Ishikawa (cell line): ENCODE measurements at regions not wholly inside any gene's neighbourhood (a gene's known extent, or its start where the extent isn't known, plus 50 kb on each side); places are given as distances from the start of the nearest gene placed in this dataset.

Experiments used
- CEBPB ChIP-seq: IDR thresholded peaks from 2 replicates; pipeline ENCODE4 v1.6.1; 2012
- CREB1 ChIP-seq: IDR thresholded peaks from 2 replicates; pipeline ENCODE4 v1.6.1; 2012; ENCODE audit warnings: low read depth
- EGR1 ChIP-seq: IDR thresholded peaks from 2 replicates; pipeline ENCODE4 v1.6.1; 2012
- EP300 ChIP-seq: IDR thresholded peaks from 2 replicates; pipeline ENCODE4 v1.6.1; 2012; ENCODE audit warnings: borderline replicate concordance
- FOXM1 ChIP-seq: IDR thresholded peaks from 2 replicates; pipeline ENCODE4 v1.6.1; 2012; ENCODE audit warnings: low read depth, borderline replicate concordance
- NFIC ChIP-seq: IDR thresholded peaks from 2 replicates; pipeline ENCODE4 v1.6.1; 2012
- RAD21 ChIP-seq: IDR thresholded peaks from 2 replicates; pipeline ENCODE4 v1.6.1; 2012; ENCODE audit warnings: low read depth
- REST ChIP-seq: IDR thresholded peaks from 2 replicates; pipeline ENCODE4 v1.6.1; 2012; ENCODE audit warnings: low read depth, mild to moderate bottlenecking
- TAF1 ChIP-seq: IDR thresholded peaks from 2 replicates; pipeline ENCODE4 v1.6.1; 2012; ENCODE audit warnings: low read depth, mild to moderate bottlenecking
- TCF12 ChIP-seq: IDR thresholded peaks from 2 replicates; pipeline ENCODE4 v1.6.1; 2012; ENCODE audit warnings: low read depth
- TEAD4 ChIP-seq: IDR thresholded peaks from 2 replicates; pipeline ENCODE4 v1.6.1; 2012
- YY1 ChIP-seq: IDR thresholded peaks from 2 replicates; pipeline ENCODE4 v1.6.1; 2012; ENCODE audit warnings: low read depth
- ZBTB7A ChIP-seq: IDR thresholded peaks from 2 replicates; pipeline ENCODE4 v1.6.1; 2012; ENCODE audit warnings: low read depth
- TF ChIP-seq, protein P1 (sequence below): IDR thresholded peaks from 2 replicates; pipeline ENCODE4 v1.6.1; 2012
- TF ChIP-seq, protein P2 (sequence below): IDR thresholded peaks from 2 replicates; pipeline ENCODE4 v1.6.1; 2012

DNA sequence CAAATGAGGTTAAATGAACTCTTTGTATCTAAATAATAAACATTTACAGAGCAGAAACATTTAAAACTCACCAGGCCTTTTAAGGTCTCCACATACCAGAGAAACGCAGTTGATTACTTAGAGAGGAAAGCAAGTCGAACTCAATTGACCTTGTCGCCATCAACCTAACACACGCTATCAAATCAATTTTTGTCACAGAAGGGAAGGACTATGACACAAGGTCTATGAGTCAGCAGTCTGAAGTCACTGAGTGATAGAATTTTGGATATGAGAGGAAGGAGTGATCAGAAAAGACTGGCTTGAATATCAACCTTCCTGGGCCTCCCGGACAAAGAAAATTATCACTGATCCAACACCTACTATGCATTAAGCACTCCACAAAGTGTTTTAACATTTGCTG lies 514.4 kb upstream of the ZNF385D start:
- TF ChIP-seq TEAD4 (no peak), TCF12 (no peak), ZBTB7A (no peak), CREB1 (no peak), TAF1 (no peak), YY1 (no peak), REST (no peak), FOXM1 (no peak), NFIC (no peak), RAD21 (no peak), EP300 (no peak), EGR1 (no peak), CEBPB (no peak)
- TF ChIP-seq, protein P1, sequence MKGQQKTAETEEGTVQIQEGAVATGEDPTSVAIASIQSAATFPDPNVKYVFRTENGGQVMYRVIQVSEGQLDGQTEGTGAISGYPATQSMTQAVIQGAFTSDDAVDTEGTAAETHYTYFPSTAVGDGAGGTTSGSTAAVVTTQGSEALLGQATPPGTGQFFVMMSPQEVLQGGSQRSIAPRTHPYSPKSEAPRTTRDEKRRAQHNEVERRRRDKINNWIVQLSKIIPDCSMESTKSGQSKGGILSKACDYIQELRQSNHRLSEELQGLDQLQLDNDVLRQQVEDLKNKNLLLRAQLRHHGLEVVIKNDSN, result no peak
- TF ChIP-seq, protein P2, sequence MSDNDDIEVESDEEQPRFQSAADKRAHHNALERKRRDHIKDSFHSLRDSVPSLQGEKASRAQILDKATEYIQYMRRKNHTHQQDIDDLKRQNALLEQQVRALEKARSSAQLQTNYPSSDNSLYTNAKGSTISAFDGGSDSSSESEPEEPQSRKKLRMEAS, result no peak

GRCh38 chr3:22269831-22270230 lies 518.8 kb upstream of the ZNF385D start:
- TF ChIP-seq REST (no peak), TEAD4 (no peak), CEBPB (no peak), CREB1 (no peak), EGR1 (no peak), RAD21 (no peak), ZBTB7A (no peak), FOXM1 (no peak), YY1 (no peak), NFIC (no peak), TCF12 (no peak), EP300 (no peak), TAF1 (no peak)
- TF ChIP-seq, protein P1, result no peak
- TF ChIP-seq, protein P2, result no peak

DNA sequence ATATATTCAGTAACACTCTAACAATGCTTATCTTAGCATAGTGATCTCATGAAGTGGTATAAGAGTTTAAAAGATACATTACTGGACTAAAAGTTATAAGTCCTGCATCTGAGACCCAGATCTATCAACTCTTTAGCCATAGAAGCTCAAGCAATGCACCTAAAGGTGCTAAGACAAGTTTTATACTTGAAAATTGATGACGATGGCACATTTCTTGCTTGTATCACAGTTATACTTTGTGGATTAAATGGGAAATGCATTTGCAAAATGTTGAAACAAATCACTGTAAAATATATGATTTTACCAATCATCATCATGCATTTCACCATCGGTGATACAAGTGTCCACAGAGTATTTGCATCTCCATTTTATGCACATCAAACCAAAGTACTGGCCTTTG lies 525.3 kb upstream of the ZNF385D start:
- TF ChIP-seq RAD21, result no peak
- no peak for TF ChIP-seq EP300
- no peak for TF ChIP-seq NFIC
- TF ChIP-seq TCF12, result no peak
- TF ChIP-seq REST, result no peak
- TF ChIP-seq YY1, result no peak
- no peak for TF ChIP-seq EGR1
- TF ChIP-seq FOXM1, result no peak
- no peak for TF ChIP-seq CREB1
- no peak for TF ChIP-seq TAF1
- TF ChIP-seq TEAD4, result no peak
- TF ChIP-seq, protein P1, result no peak

DNA sequence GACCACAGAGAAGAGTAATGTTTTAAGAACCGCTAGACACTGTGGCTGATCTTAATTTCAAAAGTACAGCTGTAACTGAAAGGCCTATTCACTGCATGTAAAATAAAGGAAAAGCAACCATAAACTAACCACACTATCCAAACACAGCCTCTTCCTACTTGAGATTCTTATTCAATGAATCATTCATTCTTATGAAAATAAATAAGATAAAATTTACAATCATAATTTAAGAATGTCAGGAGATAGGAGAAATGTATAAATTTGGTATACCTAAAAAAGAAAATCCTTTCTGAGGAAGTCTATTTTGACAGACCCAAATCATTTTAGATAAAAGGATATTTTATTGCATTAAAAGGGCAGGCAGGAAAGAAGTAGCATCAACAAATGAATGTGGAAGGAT lies 533.5 kb upstream of the ZNF385D start:
- no peak for TF ChIP-seq ZBTB7A
- TF ChIP-seq TAF1, result no peak
- TF ChIP-seq FOXM1, result no peak
- no peak for TF ChIP-seq RAD21
- no peak for TF ChIP-seq EGR1
- no peak for TF ChIP-seq EP300
- TF ChIP-seq NFIC, result no peak
- TF ChIP-seq, protein P1, result no peak
- no peak for TF ChIP-seq REST
- TF ChIP-seq TCF12, result no peak
- TF ChIP-seq CREB1, result no peak
- TF ChIP-seq, protein P2, result no peak
- TF ChIP-seq YY1, result no peak
- no peak for TF ChIP-seq TEAD4
- no peak for TF ChIP-seq CEBPB
